Left renal pelvis (tissue), 4 donors: ENCODE measurements at regions not wholly inside any gene's neighbourhood (a gene's known extent, or its start where the extent isn't known, plus 50 kb on each side); places are given as distances from the start of the nearest gene placed in this dataset.

Experiments
- DNase-seq, 4 donors: peaks; one replicate each; pipeline ENCODE4 v3.0.0-alpha.2; 2013; ENCODE audit warnings: low read depth in 4 of 4, low spot score in 3 of 4

- DNase-seq, result no peak
Measured at GRCh38 chr1:55708781-55709180, 493.6 kb upstream of the USP24 start.

DNA sequence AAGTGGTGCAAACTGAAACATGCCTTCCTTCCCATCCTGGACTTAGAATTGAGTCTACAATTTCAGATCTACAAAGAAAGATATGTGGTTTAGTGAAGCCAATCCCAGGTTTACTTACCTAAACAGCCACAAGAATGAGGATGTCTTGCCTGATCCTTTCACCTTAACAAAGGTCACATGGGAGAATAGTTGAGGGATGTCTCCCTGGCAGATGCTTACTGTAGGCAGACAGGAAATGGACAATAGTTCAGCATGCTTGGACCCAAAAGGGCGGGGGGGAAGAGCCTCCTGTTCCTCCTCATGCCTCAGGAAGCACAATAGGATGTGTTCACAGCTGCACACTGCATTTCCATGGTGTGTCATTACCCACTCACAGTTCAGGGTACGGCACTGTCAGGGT lies 492.7 kb upstream of the USP24 start:
- DNase-seq, result no peak

DNA sequence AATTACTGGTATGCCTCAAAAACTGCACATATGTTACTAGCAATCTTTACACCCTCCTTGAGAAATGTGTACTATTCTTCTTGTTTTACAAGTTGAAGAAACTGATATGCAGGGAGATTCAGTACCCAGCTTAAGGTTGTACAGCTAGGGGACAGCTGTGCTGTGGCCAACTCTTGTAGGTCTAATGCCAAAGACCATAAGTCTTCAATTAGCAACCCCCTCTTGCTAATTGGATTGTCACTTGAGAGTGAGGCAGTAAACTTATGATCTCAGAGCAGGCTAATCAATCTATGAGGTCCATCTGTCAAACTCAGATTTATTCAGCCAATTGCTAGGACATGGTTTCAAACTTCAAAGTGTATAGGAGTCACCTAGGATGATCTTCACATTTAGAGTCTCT lies 492.0 kb upstream of the USP24 start:
- DNase-seq, result no peak

DNA sequence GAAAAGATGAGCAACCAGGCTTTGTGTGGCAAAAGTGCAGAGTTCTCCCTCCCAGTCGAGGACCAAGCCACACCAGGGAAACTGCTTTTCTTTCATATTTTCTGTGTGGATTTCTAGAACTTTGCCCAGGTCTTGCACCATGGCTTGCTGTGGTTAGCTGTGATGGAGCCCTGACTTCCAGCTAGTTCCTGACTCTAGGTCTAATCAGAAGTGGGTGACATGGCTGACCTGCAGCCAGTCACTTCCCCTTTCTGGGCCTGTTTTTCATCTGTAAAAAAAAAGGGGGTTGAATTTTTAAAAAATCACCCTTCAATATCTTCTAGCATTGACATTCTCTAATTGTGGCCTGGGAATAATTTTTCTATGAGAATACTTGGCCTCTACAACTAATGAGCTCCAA lies 491.2 kb upstream of the USP24 start:
- DNase-seq, result no peak

- DNase-seq, result no peak
Measured at GRCh38 chr1:55703726-55704363, 488.7 kb upstream of the USP24 start.

- no peak for DNase-seq
Measured at GRCh38 chr1:55702064-55702463, 486.9 kb upstream of the USP24 start.

DNA sequence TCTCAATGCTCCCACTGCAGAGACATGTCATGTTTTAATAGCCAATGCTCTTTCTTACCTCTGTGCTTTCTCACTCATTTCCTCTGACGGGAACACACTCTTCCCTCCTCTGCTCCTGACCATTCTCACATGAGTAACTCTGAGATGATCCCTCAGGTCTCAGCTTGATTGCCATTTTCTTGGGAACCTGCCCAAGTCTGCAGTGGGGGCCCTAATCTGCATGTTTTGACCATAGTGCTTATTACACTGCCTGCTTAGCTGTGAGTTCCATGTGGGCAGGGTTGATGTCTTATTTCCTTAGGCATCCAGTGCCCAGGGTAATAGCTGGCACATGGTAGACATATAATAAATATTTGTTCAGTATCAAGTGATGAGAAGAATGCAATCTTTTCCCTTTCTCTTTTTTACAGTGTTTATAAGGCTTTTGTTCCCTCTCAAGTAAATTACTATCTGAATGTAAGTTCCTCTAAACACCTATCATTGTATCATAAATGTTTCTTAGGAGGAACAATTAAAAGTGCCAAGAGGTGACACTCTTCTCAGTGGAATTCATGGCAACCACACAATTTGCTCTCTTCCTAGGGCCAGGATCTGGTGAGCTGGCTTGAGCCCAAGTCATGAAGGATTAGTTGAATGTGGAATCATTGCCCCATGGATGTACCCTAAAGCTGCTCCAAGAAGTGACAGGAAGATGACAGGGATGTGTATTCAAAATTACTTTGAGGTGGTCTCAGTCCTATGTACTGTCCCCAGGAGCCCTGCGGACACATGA lies 485.4 kb upstream of the USP24 start:
- DNase-seq, result no peak

GRCh38 chr1:55699228-55699627 lies 484.1 kb upstream of the USP24 start:
- DNase-seq, result peak in 1 of 4 donors; percentile 47

GRCh38 chr1:55697997-55698535 lies 482.9 kb upstream of the USP24 start:
- DNase-seq, result no peak

GRCh38 chr1:55696891-55697290 lies 481.7 kb upstream of the USP24 start:
- DNase-seq, result no peak

DNA sequence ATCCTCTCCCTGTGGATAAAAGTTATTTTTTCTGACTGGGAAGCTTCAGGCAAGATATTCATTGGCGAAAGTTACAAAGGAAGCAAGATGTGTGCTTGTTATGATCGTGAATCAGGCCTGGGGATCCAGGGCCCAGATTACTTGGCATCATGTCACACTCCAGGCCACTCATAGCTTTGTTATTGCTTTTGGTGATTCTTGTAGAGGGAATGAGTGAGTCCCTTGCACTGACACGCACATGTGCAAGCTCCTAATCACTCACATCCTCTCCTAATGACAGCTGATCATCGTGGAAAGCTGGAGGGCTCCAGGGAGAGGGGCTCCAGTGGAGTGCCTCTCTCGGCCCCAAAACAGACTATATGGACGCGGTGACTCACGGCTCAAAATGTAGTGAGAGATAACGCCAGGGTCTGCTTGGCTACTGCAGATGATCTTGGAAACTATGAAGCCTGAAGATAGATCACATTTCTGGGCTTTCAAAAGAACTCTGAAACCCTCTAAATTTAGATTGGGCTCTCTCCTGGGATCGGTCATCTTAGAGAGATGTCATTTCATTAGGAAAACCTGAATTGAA lies 481.1 kb upstream of the USP24 start:
- no peak for DNase-seq

DNA sequence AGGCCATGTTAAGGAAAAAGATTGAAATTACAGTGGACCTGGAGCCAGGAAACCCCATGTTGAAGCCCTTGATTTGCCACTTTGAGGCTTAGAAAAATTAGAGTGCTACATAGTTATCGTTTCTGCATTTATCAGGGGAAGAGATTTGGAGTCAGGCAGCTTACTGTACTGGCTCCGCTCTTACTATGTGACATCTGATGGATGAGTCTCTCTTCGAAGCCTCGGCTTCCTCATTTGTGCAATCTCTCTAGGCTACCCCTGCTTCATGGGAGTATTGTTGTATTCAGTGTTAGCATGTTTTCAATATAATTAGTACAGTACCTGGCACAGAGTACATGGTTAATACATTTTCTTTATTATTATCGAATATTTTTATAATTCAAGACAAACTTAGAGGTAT lies 480.4 kb upstream of the USP24 start:
- DNase-seq, result no peak

DNA sequence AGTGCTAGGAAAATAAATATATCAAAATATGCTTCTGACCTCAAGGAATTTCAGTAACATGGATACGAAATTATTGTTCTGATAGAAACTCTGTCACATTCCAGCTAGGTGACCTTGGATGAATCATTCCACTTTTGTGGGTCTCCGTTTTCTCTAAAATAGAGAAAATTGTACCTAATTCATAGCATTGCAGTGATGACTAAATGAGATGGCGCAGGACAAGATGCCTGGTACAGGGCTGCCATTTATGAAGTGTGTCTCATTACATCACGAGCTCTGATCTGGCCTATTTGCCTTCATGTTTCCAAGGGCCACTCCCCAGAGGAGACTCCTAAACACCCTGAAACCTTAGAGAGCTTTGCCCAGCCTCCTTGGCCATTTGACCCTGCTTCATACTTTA lies 480.0 kb upstream of the USP24 start:
- no peak for DNase-seq

DNA sequence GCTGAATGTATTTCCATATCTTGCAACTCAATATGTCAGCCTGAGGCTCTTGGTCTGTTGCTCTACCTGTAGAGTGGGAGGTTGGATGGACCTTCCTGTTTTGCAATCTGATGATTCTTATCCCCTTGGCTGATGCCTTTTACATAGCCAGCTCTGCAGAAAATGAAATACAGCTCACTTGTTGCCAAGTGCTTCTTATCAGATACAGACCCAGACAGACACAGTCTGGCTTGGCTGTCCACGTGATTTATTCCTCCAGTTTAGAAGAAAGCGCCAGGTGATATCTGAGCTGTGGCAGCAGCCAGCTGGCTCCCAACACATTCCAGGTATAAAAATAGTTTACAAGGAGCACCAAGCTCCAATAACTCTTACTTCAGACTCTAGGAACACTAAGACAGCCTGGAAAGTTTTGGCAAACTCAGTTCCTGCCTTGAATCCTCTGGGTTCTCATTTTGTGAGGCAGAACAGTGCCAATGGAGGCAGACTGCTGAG lies 479.2 kb upstream of the USP24 start:
- peak in 1 of 4 donors; percentile 63 for DNase-seq

DNA sequence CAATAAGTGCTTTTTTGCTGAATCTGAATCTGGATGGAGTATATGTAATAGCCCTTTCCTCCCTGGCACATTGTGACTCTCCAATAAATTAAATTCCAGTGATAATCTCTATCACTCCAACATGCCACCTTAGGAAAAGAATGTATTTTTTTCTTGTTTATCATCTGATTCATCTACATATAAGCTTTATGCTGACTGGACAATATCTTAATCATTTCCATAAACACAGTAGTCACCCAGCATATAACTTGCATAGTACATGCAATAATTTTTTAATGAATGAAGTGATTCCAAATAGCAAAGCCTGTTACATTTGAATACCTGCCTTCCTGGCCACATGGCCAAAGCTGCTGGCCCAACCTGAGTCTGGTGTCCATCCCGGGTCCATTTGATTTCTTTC lies 477.6 kb upstream of the USP24 start:
- DNase-seq, result no peak

DNA sequence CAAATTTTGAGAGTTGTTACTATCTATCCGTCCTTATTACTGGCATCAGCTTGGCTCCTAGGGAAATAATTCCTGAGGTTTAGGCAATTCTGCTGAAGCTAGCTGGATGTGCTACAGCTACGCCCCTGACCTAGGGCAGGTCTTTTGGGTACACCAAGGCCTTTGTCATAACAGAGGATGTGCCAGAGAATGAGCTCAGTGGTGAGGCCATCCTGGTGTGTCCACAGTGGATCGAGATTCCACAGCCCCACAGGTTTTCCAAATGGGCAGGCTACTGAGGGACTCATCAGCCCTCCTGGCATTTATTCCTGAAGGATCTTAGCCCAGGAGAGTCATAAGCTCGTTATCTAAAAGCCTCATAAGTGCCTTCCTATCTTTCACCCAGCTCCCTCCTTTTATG lies 475.2 kb upstream of the USP24 start:
- DNase-seq, result no peak

GRCh38 chr1:55689800-55690199 lies 474.6 kb upstream of the USP24 start:
- no peak for DNase-seq

- no peak for DNase-seq
Measured at GRCh38 chr1:55685560-55685959, 470.4 kb upstream of the USP24 start.

DNA sequence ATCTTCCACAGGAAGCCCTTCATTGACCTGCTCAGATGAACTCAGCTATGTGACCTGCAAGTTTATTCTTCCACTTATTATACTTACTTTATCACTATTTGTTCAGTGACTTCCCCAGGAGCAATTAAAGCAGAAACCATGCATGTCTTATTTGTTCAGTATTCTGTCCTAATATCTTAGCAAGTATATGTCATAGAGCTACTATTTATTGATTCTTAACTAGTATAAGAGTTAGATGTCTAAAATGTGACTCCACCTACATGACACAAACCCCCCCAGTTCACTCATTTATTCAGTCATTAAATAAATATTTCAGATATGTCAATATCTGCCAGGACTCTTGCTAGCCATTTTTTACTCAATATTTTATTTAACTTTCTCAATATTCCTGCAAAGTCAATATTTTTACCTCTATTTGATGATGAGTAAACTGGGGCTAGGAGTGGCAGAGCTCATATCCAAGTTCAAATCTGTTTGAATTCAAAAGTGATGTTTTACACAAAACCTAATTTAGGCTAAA lies 469.0 kb upstream of the USP24 start:
- DNase-seq, result no peak

GRCh38 chr1:55682198-55682597 lies 467.0 kb upstream of the USP24 start:
- no peak for DNase-seq

GRCh38 chr1:55679971-55680370 lies 464.8 kb upstream of the USP24 start:
- DNase-seq, result no peak
